Mucosa of stomach (tissue), 1 donor: ENCODE measurements at regions not wholly inside any gene's neighbourhood (a gene's known extent, or its start where the extent isn't known, plus 50 kb on each side); places are given as distances from the start of the nearest gene placed in this dataset.

Experiments used
- H3K27me3 ChIP-seq: one replicate; pipeline ENCODE4 v1.7.0; 2013; ENCODE audit warnings: mild to moderate bottlenecking, low read length; ENCODE audit not compliant: control insufficient read depth, insufficient read depth
- H3K36me3 ChIP-seq: one replicate; pipeline ENCODE4 v1.7.0; 2013; ENCODE audit warnings: low read length; ENCODE audit not compliant: control insufficient read depth, insufficient read depth
- H3K4me1 ChIP-seq: one replicate; pipeline ENCODE4 v1.7.0; 2013; ENCODE audit warnings: mild to moderate bottlenecking, low read length; ENCODE audit not compliant: control insufficient read depth, insufficient read depth
- H3K4me3 ChIP-seq: one replicate; pipeline ENCODE4 v1.7.0; 2013; ENCODE audit warnings: low read length
- H3K9ac ChIP-seq: one replicate; pipeline ENCODE4 v1.7.0; 2013; ENCODE audit warnings: mild to moderate bottlenecking, low read length, moderate library complexity
- H3K9me3 ChIP-seq: one replicate; pipeline ENCODE4 v1.7.0; 2013; ENCODE audit warnings: mild to moderate bottlenecking, low read length, moderate library complexity; ENCODE audit not compliant: control insufficient read depth
- donor health status: Pancreatic carcinoma.

DNA sequence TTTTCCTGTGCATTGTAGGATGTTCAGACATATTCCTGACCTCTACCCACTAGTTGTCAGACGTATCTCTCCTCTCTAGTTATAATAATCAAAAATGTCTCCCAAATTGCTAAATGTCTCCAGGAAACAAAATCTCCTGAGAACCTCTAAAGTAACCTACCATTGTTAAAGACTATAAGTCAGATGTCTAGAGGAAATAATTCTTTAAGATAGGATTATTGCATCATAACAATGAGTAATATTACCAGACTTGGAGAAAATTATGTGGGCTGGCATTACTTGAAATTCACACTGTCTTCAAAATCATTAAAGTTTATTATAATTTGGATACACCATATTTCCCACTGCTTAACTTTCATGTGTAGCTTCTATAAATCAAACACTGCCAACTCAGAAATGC lies 643.0 kb upstream of the ADGRL2 start:
- H3K4me1 ChIP-seq: no peaks in the 10 kb centered on the region
- H3K9me3 ChIP-seq: no peaks in the 10 kb centered on the region

DNA sequence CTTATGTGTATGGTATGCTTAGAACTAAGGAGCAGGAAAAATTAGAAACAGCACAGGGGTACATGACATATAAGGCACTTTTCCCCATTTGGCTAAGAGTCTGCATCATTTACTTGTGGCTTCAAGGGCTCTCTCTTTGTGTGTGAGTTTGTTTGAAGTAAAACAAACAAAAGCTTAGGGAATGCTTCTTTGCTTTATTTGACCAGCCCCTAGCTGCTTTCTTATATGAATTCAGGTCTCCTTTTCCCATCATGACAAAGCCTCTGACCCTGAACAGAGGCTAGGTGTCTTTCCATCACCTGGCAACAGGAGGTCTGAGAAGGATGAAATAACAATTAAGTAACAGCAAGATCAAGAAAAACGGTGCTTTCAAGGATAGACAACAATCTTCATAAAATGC lies 643.8 kb upstream of the ADGRL2 start:
- Histone ChIP-seq H3K9ac (no peak overlapping the region), H3K4me3 (no peak overlapping the region), H3K36me3 (no peaks in the 10 kb centered on the region), H3K27me3 (no peaks in the 10 kb centered on the region), H3K4me1 (no peaks in the 10 kb centered on the region), H3K9me3 (no peaks in the 10 kb centered on the region)

More for the DNA sequence above, 643.0 kb upstream of the ADGRL2 start:
- H3K4me3 ChIP-seq: no peak overlapping the region
- H3K36me3 ChIP-seq: no peaks in the 10 kb centered on the region
- H3K9ac ChIP-seq: no peak overlapping the region
- no peaks in the 10 kb centered on the region for H3K27me3 ChIP-seq

DNA sequence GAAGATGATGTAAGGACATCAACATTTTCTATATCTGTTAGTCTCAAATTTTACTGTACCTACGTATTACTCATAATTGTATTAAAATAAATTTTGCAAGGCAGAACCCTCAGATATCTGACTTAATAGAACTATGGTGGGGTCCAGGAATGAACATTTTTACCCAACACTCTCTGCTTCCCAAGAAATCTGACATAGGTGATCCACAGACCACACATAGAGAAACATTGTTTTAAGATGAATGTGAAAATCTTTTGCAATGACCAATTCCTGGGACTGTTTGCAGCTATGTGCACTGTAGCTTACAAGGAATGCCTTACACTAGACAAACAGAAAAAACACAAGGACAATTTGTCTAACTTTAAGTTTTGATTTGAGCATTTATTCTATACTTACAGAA lies 645.6 kb upstream of the ADGRL2 start:
- Histone ChIP-seq H3K27me3 (no peaks in the 10 kb centered on the region), H3K4me3 (no peak overlapping the region), H3K36me3 (no peaks in the 10 kb centered on the region), H3K9ac (no peak overlapping the region), H3K9me3 (no peaks in the 10 kb centered on the region), H3K4me1 (no peaks in the 10 kb centered on the region)

DNA sequence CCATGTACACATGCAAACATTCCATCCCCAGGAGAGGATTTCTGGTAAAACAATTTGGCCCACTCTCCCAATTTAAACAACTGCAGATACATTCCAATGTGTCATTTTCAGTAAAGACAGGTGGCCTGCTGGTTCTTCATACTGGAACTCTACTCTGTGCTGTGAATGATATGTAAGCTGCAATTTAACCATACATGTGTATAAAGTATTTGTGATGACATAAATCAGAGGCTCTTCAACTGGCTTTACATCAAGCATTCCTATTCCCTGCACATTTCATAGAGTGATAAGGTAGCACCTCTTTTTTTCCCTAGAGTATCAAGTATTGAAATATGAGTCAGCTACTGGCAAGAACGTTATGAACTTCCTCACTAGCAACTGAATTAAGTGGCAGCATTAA lies 649.5 kb upstream of the ADGRL2 start:
- Histone ChIP-seq H3K4me1 (no peaks in the 10 kb centered on the region), H3K27me3 (no peaks in the 10 kb centered on the region), H3K36me3 (no peaks in the 10 kb centered on the region), H3K9ac (no peak overlapping the region), H3K9me3 (no peaks in the 10 kb centered on the region), H3K4me3 (no peak overlapping the region)

DNA sequence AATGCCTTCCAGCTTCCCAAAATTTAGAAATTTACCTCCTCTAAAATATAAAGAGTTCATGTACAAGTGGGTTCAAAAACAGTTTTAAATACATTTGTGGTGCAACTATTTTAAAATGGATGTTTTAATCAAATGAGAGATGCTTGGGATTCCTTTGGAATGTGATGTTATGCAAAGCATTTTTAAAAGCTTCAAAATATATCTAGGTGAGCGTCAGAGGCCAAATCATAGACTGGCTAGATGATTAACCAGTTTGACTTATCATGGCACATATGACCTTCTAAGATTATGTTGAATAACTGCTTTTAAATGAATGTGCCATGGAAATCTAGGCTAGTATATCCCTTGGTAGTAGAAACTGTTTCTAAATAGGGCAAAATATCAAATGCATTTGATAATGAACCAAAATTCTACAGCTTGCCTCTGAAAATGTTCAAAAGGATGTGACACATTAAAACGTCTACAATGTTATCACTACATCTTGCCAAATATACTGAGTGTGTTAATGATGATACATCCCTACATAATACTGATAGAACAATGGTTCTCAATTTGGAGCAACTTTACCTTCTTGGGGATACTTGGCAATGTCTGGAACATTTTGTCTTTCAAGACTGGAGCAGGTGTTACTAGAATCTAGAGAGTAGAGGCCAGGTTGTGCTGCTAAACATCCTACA lies 650.9 kb upstream of the ADGRL2 start:
- Histone ChIP-seq H3K4me3 (no peak overlapping the region), H3K36me3 (no peaks in the 10 kb centered on the region), H3K4me1 (no peaks in the 10 kb centered on the region), H3K9ac (no peak overlapping the region), H3K9me3 (no peaks in the 10 kb centered on the region), H3K27me3 (no peaks in the 10 kb centered on the region)

DNA sequence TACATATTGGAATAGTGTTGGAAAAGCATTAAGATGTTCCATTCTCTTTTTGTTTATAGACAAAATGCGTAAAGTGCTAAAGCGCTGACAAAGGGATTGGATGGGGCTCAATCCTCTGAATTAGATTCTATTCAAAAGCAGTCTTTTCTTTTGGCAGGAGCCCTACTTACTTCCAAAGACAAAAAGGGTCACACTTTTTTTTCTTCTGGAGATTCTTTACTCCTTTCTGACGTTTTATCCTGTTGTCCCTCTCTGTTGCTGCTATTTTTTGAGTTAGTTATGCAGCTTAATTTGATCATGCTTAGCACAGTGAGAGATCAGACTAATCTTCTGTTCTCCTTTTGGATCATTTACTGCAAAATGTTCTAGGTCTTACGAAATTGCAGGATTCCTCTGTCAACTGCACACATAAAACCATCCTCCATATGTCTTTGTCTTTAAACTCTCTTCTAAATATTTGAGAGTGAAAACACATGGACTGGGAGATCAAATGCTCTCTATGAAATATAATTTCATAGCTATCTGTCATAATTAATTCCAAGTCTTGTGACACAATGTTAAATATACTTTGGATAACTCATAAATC lies 656.4 kb upstream of the ADGRL2 start:
- Histone ChIP-seq H3K27me3 (no peaks in the 10 kb centered on the region), H3K36me3 (no peaks in the 10 kb centered on the region), H3K9me3 (no peaks in the 10 kb centered on the region), H3K9ac (no peak overlapping the region), H3K4me1 (no peaks in the 10 kb centered on the region), H3K4me3 (no peak overlapping the region)

DNA sequence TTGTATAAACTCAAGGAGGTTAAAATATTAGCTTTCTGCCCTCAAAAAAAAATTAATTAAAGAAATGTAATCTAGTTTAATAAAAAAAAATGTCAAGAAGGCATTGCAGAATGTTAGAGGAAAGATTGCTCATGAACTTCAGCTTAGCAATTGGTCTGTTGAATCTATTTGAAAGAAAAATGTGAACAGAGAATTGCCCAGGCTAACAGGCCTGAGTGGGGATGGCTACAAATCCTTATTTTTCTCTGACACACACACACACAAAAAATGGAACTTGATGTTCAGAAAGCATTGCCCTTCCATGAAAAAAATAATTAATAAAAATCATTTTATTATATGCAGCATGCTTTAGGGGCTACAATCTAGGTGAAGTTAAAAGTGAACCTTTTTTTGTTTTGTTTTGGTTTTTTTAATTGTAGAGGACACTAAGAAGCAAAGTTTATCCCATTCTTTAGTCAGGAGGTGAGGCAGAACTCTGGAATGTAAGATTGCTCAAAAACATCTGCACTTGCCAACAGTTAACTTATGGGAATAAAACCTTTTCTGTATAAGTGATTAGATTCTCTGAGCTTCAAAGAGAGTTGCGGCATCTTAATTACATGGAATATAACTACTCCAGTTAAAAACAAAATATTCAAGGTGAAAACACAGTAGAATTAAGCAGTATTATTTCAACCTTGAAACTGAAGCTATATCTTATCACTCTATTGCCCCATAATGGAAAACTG lies 658.5 kb upstream of the ADGRL2 start:
- Histone ChIP-seq H3K9me3 (no peaks in the 10 kb centered on the region), H3K4me1 (no peaks in the 10 kb centered on the region), H3K36me3 (no peaks in the 10 kb centered on the region), H3K4me3 (no peak overlapping the region), H3K9ac (no peak overlapping the region), H3K27me3 (no peaks in the 10 kb centered on the region)

DNA sequence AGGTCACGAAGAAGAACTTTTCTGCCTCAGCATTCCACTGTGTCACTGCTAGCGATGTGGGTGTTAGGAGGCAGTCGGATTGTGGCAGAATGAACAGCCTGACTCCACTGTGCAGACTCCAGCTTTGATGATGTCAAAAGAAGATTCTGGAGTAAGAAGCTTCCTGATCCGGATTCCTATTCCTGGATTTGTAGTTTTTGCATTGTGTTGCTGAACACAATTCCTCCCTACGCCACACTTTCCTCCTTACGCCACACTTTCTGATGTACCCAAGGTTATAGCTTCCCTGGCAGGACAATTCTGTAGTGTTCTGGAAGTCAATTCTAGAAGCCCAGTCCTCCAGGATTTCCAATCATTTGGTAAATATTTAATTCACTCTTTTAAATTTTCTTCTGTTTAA lies 665.2 kb upstream of the ADGRL2 start:
- Histone ChIP-seq H3K27me3 (no peaks in the 10 kb centered on the region), H3K4me1 (no peaks in the 10 kb centered on the region), H3K9me3 (no peaks in the 10 kb centered on the region), H3K4me3 (no peak overlapping the region), H3K9ac (no peak overlapping the region), H3K36me3 (no peaks in the 10 kb centered on the region)

DNA sequence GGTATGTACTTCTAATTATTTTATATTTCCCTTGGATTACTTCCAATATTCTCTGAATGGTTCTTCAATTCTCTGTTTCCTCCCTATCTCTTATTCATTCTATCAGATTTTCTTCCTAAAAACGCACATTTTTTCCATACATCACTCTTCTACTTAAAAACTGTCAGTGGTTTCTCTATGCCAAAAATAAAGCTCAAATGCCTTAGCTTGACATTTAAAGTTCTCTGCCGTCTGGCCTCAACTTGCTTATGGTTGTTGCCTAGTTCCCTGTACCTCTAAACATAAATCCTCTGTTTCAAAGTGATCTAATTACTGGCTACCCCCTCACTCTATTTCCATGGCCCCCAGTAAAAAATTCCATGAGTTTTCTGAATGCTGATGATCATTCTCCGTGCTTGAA lies 671.0 kb upstream of the ADGRL2 start:
- Histone ChIP-seq H3K9me3 (no peaks in the 10 kb centered on the region), H3K27me3 (no peaks in the 10 kb centered on the region), H3K4me1 (no peaks in the 10 kb centered on the region), H3K36me3 (no peaks in the 10 kb centered on the region), H3K9ac (no peak overlapping the region), H3K4me3 (no peak overlapping the region)

DNA sequence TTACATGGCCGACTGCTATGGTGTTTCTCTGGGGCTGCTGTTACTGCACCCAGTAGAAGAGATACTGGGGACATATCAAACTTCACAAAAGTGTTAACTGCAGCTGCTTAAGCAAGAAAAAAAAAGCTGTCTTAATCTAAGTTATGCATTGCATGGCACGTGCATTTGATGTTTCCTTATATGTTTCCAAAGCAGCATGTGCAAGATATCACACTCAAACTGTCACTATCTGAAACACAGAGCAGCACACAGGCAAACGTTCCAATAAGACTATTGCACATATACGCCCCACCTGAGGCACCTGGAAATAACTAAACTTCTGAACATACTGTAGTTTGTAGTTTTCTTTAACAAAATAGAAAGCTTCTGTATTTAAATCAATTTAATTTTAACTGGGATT lies 671.4 kb upstream of the ADGRL2 start:
- H3K4me1 ChIP-seq: no peaks in the 10 kb centered on the region
- H3K9ac ChIP-seq: no peak overlapping the region
- no peaks in the 10 kb centered on the region for H3K9me3 ChIP-seq
- no peak overlapping the region for H3K4me3 ChIP-seq
- no peaks in the 10 kb centered on the region for H3K27me3 ChIP-seq
- no peaks in the 10 kb centered on the region for H3K36me3 ChIP-seq

DNA sequence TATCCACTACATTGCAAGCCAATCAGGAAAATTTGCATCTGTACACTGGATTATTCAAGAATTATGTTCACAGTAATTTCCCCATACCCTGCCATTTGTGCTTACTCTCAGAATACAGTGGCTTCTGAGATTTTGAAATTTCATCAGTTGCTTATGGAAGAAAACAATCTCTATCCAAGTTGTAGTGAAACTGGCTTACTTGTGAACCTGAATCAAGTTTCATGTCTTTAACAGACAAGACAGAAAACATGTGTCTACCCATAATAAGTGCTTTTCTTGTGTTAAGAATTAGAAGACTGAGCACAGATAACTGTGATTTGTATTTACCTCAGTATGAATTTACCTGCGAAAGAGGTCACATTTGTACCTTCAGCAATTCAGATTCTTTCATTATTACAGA lies 672.7 kb upstream of the ADGRL2 start:
- Histone ChIP-seq H3K27me3 (no peaks in the 10 kb centered on the region), H3K4me1 (no peaks in the 10 kb centered on the region), H3K9ac (no peak overlapping the region), H3K36me3 (no peaks in the 10 kb centered on the region), H3K4me3 (no peak overlapping the region), H3K9me3 (no peaks in the 10 kb centered on the region)

DNA sequence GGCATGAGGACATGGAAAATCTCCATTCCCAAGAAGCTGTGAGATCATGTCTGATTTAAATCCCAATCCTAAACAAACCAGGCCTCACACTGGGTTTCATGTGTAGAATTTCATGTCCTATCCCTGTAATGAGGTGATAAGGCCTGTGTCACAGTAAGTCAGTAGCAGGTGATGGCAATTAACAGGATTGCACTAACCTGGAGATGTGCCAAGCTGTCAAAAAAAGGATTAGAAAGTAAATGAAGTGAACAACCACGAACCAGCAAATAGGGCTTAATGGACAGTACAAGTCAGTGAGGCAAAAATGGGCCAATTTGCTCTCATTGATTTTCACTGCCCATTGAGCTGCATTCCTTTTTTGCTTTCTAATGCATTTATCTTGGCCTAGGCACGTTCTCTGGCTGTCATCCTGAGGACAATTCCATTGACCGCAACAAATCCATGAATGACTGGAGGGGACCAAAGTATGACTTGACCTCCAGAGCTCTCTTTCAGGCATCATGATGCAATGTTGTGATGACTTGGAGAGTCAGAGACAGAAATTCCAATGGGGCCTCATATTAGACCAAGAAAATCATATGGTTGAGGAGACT lies 673.6 kb upstream of the ADGRL2 start:
- no peaks in the 10 kb centered on the region for H3K27me3 ChIP-seq
- no peak overlapping the region for H3K4me3 ChIP-seq

More for the DNA sequence above, 673.6 kb upstream of the ADGRL2 start:
- Histone ChIP-seq H3K4me1 (no peaks in the 10 kb centered on the region), H3K9ac (no peak overlapping the region), H3K36me3 (no peaks in the 10 kb centered on the region), H3K9me3 (no peaks in the 10 kb centered on the region)
